B cell (primary cell): ENCODE measurements at regions not wholly inside any gene's neighbourhood (a gene's known extent, or its start where the extent isn't known, plus 50 kb on each side); places are given as distances from the start of the nearest gene placed in this dataset.

ENCODE experiments used
- ATAC-seq: fragments of 200-7000 bp; cut with Tn5 transposase; one replicate; pipeline ENCODE4 v1.10.0; 2021; ENCODE audit warnings: low read depth, mild to moderate bottlenecking, moderate number of reproducible peaks, moderate library complexity
- CTCF ChIA-PET: fragments of 350-600 bp; sonication (Branson Sonifier 250); formaldehyde crosslinking; loops from one replicate; lab custom pipeline; 2021; ENCODE audit warnings: antibody characterized with exemption, inconsistent platforms; lab: Charles Lee
- POLR2A ChIA-PET: fragments of 350-600 bp; sonication (Branson Sonifier 250); formaldehyde crosslinking; loops from one replicate; lab custom pipeline; 2021; ENCODE audit warnings: antibody characterized with exemption; lab: Charles Lee
- DNase-seq: peaks from one replicate; pipeline ENCODE4 v3.0.0; 2013
- H2AFZ ChIP-seq: 2 replicates; pipeline ENCODE4 v1.6.1; 2012; ENCODE audit warnings: mild to moderate bottlenecking, low read depth, low read length; ENCODE audit not compliant: insufficient read depth, poor library complexity, severe bottlenecking
- H3K27ac ChIP-seq, 2 donors: 1 replicate in 1 of 2; 2 replicates in 1 of 2; pipeline ENCODE4 v1.5.1; 2012 to 2013; ENCODE audit warnings: low read length in 2 of 2, mild to moderate bottlenecking in 2 of 2, moderate library complexity in 1 of 2
- H3K27me3 ChIP-seq, 4 experiments: fragments of 200-600 bp in 1 of 4; sonication (generic) in 1 of 4; replicated peaks in 1 of 4; 1 replicate in 2 of 4; 2 replicates in 2 of 4; pipeline versions ENCODE4 v1.6.1 to v1.7.0; 2013 to 2016; ENCODE audit warnings: low read length in 3 of 4, mild to moderate bottlenecking in 2 of 4, mixed read lengths in 1 of 4, moderate library complexity in 1 of 4; ENCODE audit not compliant: insufficient read depth in 4 of 4, control insufficient read depth in 3 of 4; ENCODE audit errors: control extremely low read depth in 1 of 4
- H3K36me3 ChIP-seq, 2 experiments: replicated peaks in 1 of 2; 1 replicate in 1 of 2; 2 replicates in 1 of 2; pipeline versions ENCODE4 v1.6.1 to v1.7.1; 2013; ENCODE audit warnings: low read length in 1 of 2; ENCODE audit not compliant: insufficient read depth in 2 of 2, control insufficient read depth in 1 of 2; ENCODE audit errors: control extremely low read depth in 1 of 2, extremely low read depth in 1 of 2
- H3K4me1 ChIP-seq, 2 donors: fragments of 200-600 bp in 1 of 2; sonication (generic) in 1 of 2; 1 replicate in 1 of 2; 2 replicates in 1 of 2; pipeline versions ENCODE4 v1.5.1 to v1.6.1; 2013 to 2017; ENCODE audit warnings: low read length in 2 of 2; ENCODE audit not compliant: control insufficient read depth in 2 of 2, insufficient read depth in 2 of 2
- H3K4me2 ChIP-seq: replicated peaks from 2 replicates; pipeline ENCODE3; 2012; ENCODE audit warnings: mild to moderate bottlenecking, low read depth, low read length; ENCODE audit not compliant: poor library complexity, severe bottlenecking
- H3K4me3 ChIP-seq, 5 experiments: fragments of 200-600 bp in 1 of 5; sonication (generic) in 1 of 5; 1 replicate in 3 of 5; 2 replicates in 2 of 5; pipeline versions ENCODE4 v1.5.1 to v1.7.0; 2011 to 2016; ENCODE audit warnings: low read length in 4 of 5, mild to moderate bottlenecking in 4 of 5, low read depth in 2 of 5, control low read depth in 1 of 5, moderate library complexity in 1 of 5; ENCODE audit not compliant: insufficient read depth in 1 of 5; ENCODE audit errors: control extremely low read depth in 1 of 5, extremely low read depth in 1 of 5
- H3K79me2 ChIP-seq: fragments of 200-600 bp; sonication (generic); one replicate; pipeline ENCODE4 v1.6.0; 2016; ENCODE audit warnings: low read length; ENCODE audit not compliant: control insufficient read depth, insufficient read depth
- H3K9ac ChIP-seq: fragments of 200-600 bp; sonication (generic); 2 replicates; pipeline ENCODE4 v1.6.1; 2017; ENCODE audit warnings: mild to moderate bottlenecking, low read length, moderate library complexity
- H3K9me3 ChIP-seq, 3 donors: one replicate each; pipeline versions ENCODE4 v1.6.1 to v1.7.1; 2013; ENCODE audit warnings: low read length in 2 of 3; ENCODE audit not compliant: control insufficient read depth in 2 of 3, insufficient read depth in 1 of 3; ENCODE audit errors: control extremely low read depth in 1 of 3
- H4K20me1 ChIP-seq: 2 replicates; pipeline ENCODE4 v1.6.0; 2012; ENCODE audit warnings: mild to moderate bottlenecking, low read length; ENCODE audit not compliant: insufficient read depth, control insufficient read depth, poor library complexity, severe bottlenecking
- H3K27ac Mint-ChIP-seq: one replicate; pipeline ENCODE4 v1.8.0; 2021; ENCODE audit warnings: mixed read lengths
- H3K27me3 Mint-ChIP-seq: one replicate; pipeline ENCODE4 v1.8.0; 2021; ENCODE audit warnings: mixed read lengths
- H3K4me1 Mint-ChIP-seq: one replicate; pipeline ENCODE4 v1.8.0; 2021; ENCODE audit warnings: mixed read lengths
- H3K4me3 Mint-ChIP-seq: one replicate; pipeline ENCODE4 v1.8.0; 2021; ENCODE audit warnings: mixed read lengths
- H3K9me3 Mint-ChIP-seq: one replicate; pipeline ENCODE4 v1.8.0; 2022; ENCODE audit warnings: mixed read lengths; ENCODE audit not compliant: insufficient read depth
- EZH2 ChIP-seq: IDR thresholded peaks from 2 replicates; pipeline ENCODE4 v1.6.1; 2012; ENCODE audit warnings: borderline replicate concordance, low read depth, mild to moderate bottlenecking, moderate library complexity, low read length; ENCODE audit not compliant: insufficient read depth, poor library complexity, severe bottlenecking
- WGBS: methylation state at CpG from one replicate; pipeline ENCODE4 v1.1.5; 2013; ENCODE audit warnings: missing lambda C conversion rate; ENCODE audit not compliant: insufficient coverage; 5-methylcytosine and 5-hydroxymethylcytosine counted together
- intact Hi-C: fragments of 100-400 bp; cut with micrococcal nuclease; formaldehyde crosslinking; loops from one replicate; pipeline ENCODE4 v1.10.0; 2022
- TF ChIP-seq, protein P1 (sequence below): fragments of 200-600 bp; IDR thresholded peaks from one replicate; pipeline ENCODE4 v1.8.0; 2022; ENCODE audit warnings: antibody characterized with exemption, mild to moderate bottlenecking

DNA sequence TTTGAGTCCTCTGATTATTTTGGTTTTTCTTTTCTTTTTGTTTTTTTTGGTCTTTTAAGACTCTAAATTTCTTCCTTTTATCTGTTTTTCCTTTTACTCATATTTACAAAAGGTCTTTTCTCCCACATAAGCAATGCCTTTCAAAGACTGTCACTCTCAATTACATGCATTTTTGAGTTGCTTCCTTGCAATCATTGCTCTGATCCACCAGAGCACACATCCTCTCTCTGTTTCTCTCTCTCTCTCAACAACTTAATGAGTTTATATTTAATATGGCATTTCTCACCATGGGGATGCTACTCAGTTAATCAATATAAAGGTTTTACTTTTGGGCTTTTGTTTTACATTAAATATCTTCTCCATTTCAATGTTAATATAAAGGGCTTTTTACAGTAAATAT is 62.7 kb upstream of the OR10AD1 start:
- Histone ChIP-seq H3K27ac (peak overlapping the region in 1 of 2 donors; percentile 38), H3K36me3 (no peaks in the 10 kb centered on the region), H3K4me3 (peak overlapping the region in 1 of 5 experiments; percentile 4), H2AFZ (peak overlapping the region; percentile 20), H3K79me2 (no peaks in the 10 kb centered on the region), H3K4me1 (peaks cover 3 to 22% of the 10 kb centered on the region in 2 donors), H3K9me3 (no peaks in the 10 kb centered on the region), H3K4me2 (peak overlapping the region; percentile 50), H4K20me1 (no peaks in the 10 kb centered on the region), H3K9ac (peak overlapping the region; percentile 38), H3K27me3 (no peaks in the 10 kb centered on the region)
- POLR2A ChIA-PET: no interaction called here
- no peak for DNase-seq
- TF ChIP-seq, protein P1, sequence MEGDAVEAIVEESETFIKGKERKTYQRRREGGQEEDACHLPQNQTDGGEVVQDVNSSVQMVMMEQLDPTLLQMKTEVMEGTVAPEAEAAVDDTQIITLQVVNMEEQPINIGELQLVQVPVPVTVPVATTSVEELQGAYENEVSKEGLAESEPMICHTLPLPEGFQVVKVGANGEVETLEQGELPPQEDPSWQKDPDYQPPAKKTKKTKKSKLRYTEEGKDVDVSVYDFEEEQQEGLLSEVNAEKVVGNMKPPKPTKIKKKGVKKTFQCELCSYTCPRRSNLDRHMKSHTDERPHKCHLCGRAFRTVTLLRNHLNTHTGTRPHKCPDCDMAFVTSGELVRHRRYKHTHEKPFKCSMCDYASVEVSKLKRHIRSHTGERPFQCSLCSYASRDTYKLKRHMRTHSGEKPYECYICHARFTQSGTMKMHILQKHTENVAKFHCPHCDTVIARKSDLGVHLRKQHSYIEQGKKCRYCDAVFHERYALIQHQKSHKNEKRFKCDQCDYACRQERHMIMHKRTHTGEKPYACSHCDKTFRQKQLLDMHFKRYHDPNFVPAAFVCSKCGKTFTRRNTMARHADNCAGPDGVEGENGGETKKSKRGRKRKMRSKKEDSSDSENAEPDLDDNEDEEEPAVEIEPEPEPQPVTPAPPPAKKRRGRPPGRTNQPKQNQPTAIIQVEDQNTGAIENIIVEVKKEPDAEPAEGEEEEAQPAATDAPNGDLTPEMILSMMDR: no peak
- no peak for TF ChIP-seq EZH2
- no peaks in the 10 kb centered on the region for H3K9me3 Mint-ChIP-seq
- H3K27ac Mint-ChIP-seq: no peak overlapping the region
- peaks cover 25% of the 10 kb centered on the region for H3K4me1 Mint-ChIP-seq
- H3K4me3 Mint-ChIP-seq: peak overlapping the region; percentile 20
- H3K27me3 Mint-ChIP-seq: no peaks in the 10 kb centered on the region
- intact Hi-C loops: no loop called here
- ATAC-seq: no peak
- CTCF ChIA-PET: no interaction called here

DNA sequence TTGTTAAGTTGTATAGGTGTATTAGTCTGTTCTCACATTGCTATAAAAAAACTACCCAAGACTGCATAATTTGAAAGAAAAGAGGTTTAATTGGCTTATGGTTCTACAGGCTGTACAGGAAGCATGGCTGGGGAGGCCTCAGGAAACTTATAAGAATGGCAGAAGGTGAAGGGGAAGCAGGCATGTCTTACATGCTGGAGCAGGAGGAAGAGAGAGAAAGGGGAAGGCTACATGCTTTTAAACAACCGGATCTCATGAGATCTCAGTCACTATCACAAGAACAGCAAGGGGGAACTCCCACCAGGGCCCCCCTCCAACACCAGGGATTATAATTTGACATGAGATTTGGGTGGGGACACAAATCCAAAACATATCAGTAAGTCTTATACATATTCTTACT is 60.5 kb upstream of the OR10AD1 start:
- Histone ChIP-seq H3K27ac (no peak overlapping the region), H3K4me2 (no peak overlapping the region), H3K4me3 (no peak overlapping the region), H3K79me2 (no peaks in the 10 kb centered on the region), H2AFZ (no peak overlapping the region), H3K4me1 (peaks cover 3 to 22% of the 10 kb centered on the region in 2 donors), H3K27me3 (no peaks in the 10 kb centered on the region), H3K36me3 (no peaks in the 10 kb centered on the region), H3K9me3 (no peaks in the 10 kb centered on the region), H3K9ac (no peak overlapping the region), H4K20me1 (no peaks in the 10 kb centered on the region)
- H3K27ac Mint-ChIP-seq: no peak overlapping the region
- peak; percentile 13 for DNase-seq
- no peak for ATAC-seq
- H3K9me3 Mint-ChIP-seq: no peaks in the 10 kb centered on the region
- WGBS: no CpG with 5 or more reads among the region's 1 CpG
- no peak overlapping the region for H3K4me3 Mint-ChIP-seq
- POLR2A ChIA-PET: no interaction called here
- no peak for TF ChIP-seq EZH2
- TF ChIP-seq, protein P1: no peak
- peaks cover under 1% of the 10 kb centered on the region for H3K27me3 Mint-ChIP-seq
- intact Hi-C loops: no loop called here
- CTCF ChIA-PET: no interaction called here
- peaks cover 25% of the 10 kb centered on the region for H3K4me1 Mint-ChIP-seq
